ENCODE measurements at regions not wholly inside any gene's neighbourhood (a gene's known extent, or its start where the extent isn't known, plus 50 kb on each side); places are given as distances from the start of the nearest gene placed in this dataset.

DNA sequence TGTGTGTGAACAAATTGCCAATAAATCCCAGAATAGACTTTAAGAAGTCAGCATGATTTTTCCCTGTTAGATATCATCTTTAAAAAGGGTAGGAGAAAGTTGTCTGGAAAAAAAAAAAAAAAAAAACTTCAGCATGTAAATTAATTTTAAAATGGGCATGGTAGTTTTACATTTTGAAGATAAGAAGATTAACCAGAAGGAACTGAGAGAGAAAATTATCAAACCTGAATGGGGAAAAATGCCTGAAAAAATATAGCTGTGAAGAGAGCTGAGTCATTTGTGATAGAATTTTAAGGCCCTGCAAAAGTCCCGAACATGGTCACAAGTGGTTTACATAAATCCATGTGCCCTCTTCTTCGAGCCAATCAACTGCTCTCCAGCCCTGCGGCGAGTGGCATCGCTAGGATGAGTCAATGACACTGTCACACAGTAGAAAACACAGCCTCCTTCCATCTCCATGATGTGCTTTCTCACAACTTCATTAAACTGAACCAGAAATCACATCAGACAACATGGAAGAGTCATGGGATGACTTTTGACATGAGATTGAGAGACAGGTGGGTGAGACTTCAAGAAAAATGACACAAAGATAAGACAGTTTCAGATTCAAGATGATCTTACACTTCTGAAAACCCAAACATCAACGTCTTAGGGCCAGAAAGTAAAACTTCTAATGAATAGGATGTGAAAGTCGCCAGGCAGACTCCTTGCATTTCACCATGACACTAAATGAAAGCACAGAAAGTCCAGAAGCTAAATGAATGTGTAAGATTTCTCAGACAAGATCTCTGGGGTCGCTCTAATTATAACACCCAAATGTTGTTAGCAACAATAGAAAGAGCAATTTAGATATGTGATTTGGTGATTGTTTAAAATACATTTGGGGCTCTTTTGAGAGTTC, 273.0 kb upstream of the ID2 start:
- TF ChIP-seq POLR2AphosphoS5 (IDR thresholded peaks at IDR 0.05; ENCODE audit: low read depth, low read length) (no peak), EGR1 (IDR thresholded peaks at IDR 0.05; ENCODE audit: low read depth) (no peak), EZH2phosphoT487 (IDR thresholded peaks at IDR 0.05; ENCODE audit: borderline replicate concordance) (no peak), YY1 (IDR thresholded peaks at IDR 0.05; ENCODE audit: extremely low read depth, insufficient replicate concordance, low read depth, low read length) (no peak), SP1 (IDR thresholded peaks at IDR 0.05; ENCODE audit: low read depth) (no peak), POLR2A (IDR thresholded peaks at IDR 0.05; ENCODE audit: borderline replicate concordance, extremely low read depth, insufficient read depth, insufficient read length) (no peak), ZNF274 (IDR thresholded peaks at IDR 0.05; ENCODE audit: low read depth, low read length) (no peak), EZH2 (IDR thresholded peaks at IDR 0.05) (no peak), TCF7L2 (IDR thresholded peaks at IDR 0.05; ENCODE audit: borderline replicate concordance, extremely low read depth, insufficient read depth, insufficient read length) (no peak), CEBPB (IDR thresholded peaks at IDR 0.05; ENCODE audit: low read depth) (no peak)
- TF ChIP-seq, protein P1, sequence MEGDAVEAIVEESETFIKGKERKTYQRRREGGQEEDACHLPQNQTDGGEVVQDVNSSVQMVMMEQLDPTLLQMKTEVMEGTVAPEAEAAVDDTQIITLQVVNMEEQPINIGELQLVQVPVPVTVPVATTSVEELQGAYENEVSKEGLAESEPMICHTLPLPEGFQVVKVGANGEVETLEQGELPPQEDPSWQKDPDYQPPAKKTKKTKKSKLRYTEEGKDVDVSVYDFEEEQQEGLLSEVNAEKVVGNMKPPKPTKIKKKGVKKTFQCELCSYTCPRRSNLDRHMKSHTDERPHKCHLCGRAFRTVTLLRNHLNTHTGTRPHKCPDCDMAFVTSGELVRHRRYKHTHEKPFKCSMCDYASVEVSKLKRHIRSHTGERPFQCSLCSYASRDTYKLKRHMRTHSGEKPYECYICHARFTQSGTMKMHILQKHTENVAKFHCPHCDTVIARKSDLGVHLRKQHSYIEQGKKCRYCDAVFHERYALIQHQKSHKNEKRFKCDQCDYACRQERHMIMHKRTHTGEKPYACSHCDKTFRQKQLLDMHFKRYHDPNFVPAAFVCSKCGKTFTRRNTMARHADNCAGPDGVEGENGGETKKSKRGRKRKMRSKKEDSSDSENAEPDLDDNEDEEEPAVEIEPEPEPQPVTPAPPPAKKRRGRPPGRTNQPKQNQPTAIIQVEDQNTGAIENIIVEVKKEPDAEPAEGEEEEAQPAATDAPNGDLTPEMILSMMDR (IDR thresholded peaks at IDR 0.05 in 2 of 3, conservative IDR thresholded peaks at IDR 0.05 in 1 of 3; ENCODE audit: borderline replicate concordance in 1 of 3, insufficient read depth in 1 of 3, low read depth in 2 of 3, low read length in 2 of 3) = no peak
- TF ChIP-seq, protein P2, sequence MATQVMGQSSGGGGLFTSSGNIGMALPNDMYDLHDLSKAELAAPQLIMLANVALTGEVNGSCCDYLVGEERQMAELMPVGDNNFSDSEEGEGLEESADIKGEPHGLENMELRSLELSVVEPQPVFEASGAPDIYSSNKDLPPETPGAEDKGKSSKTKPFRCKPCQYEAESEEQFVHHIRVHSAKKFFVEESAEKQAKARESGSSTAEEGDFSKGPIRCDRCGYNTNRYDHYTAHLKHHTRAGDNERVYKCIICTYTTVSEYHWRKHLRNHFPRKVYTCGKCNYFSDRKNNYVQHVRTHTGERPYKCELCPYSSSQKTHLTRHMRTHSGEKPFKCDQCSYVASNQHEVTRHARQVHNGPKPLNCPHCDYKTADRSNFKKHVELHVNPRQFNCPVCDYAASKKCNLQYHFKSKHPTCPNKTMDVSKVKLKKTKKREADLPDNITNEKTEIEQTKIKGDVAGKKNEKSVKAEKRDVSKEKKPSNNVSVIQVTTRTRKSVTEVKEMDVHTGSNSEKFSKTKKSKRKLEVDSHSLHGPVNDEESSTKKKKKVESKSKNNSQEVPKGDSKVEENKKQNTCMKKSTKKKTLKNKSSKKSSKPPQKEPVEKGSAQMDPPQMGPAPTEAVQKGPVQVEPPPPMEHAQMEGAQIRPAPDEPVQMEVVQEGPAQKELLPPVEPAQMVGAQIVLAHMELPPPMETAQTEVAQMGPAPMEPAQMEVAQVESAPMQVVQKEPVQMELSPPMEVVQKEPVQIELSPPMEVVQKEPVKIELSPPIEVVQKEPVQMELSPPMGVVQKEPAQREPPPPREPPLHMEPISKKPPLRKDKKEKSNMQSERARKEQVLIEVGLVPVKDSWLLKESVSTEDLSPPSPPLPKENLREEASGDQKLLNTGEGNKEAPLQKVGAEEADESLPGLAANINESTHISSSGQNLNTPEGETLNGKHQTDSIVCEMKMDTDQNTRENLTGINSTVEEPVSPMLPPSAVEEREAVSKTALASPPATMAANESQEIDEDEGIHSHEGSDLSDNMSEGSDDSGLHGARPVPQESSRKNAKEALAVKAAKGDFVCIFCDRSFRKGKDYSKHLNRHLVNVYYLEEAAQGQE (IDR thresholded peaks at IDR 0.05; ENCODE audit: low read depth) = no peak
